K562 (cell line): ENCODE measurements at regions not wholly inside any gene's neighbourhood (a gene's known extent, or its start where the extent isn't known, plus 50 kb on each side); places are given as distances from the start of the nearest gene placed in this dataset.

Source experiments
- ZNF318 ChIP-seq, 2 experiments: fragments of 450-650 bp; IDR thresholded peaks; 2 replicates each; pipeline ENCODE4 v1.6.1; 2016; ENCODE audit warnings: mild to moderate bottlenecking in 2 of 2, borderline replicate concordance in 1 of 2, low read depth in 1 of 2, moderate library complexity in 1 of 2

- no peak for TF ChIP-seq ZNF318 (IDR thresholded peaks at IDR 0.05; ENCODE audit: borderline replicate concordance in 1 of 2, low read depth in 1 of 2)
- TF ChIP-seq, all 486 proteins: peak for 0
Measured at GRCh38 chr20:60232380-60232779, 274.2 kb downstream of the CDH26 start (continued).
